DMS153 treated with DMSO at 0.1 percent for 48 hours (cell line): ENCODE measurements at regions not wholly inside any gene's neighbourhood (a gene's known extent, or its start where the extent isn't known, plus 50 kb on each side); places are given as distances from the start of the nearest gene placed in this dataset.
"Not testable (repeated sequence)": the region's sequence is repeated elsewhere in the genome, so short reads cannot be mapped to it uniquely, and the experiment has no call there.

Source experiments
- DNase-seq: peaks from one replicate; lab custom pipeline; 2025; ENCODE audit not compliant: unreplicated experiment; lab: John Stamatoyannopoulos, UW

- DNase-seq, result no peak
Observed at GRCh38 chr7:68756986-68757495, 841.2 kb upstream of the AUTS2 start.

GRCh38 chr7:68760556-68760955 is 837.7 kb upstream of the AUTS2 start:
- no peak for DNase-seq

GRCh38 chr7:68767462-68767861 is 830.8 kb upstream of the AUTS2 start:
- DNase-seq, result no peak

DNA sequence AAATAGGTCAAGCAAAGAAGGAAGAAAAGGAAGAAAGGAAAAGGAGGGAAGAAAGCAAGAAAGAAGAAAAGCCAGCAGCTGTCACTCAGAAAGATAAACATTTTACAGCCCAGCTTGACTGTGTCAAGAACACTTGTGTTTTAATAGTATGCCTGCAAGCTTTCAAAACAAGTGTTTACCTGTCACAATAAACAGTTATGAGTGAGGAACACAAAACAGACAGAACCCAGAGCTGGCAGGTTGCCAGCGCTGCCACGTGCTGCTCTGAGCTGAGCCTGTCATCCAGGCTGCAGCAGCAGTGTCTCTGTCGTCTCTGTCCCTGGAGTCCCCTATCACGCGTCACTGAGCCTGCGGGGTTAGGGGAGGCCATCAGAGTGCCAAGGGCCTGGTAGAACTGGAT is 827.6 kb upstream of the AUTS2 start:
- peak; percentile 69 for DNase-seq

DNA sequence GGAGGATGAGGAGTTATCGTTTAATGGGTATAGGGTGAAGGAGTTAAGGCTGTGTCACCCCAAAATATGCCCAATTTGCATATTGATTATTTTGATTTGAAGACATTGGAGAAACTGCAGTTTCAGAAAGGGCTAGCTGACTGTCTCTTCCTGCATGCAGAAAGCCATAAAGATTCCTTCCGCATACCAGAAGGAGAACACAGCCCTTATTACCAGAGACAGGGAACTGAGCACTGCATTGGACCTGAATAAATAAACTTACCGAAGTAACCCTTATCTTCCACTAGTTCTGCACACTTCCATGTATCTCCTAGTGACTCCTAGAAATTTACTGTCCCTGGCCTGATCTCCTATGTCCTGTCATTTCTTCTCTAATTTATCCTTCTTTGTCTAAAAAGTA is 821.9 kb upstream of the AUTS2 start:
- DNase-seq, result no peak

- no peak for DNase-seq
Observed at GRCh38 chr7:68783684-68784083, 814.6 kb upstream of the AUTS2 start.

DNA sequence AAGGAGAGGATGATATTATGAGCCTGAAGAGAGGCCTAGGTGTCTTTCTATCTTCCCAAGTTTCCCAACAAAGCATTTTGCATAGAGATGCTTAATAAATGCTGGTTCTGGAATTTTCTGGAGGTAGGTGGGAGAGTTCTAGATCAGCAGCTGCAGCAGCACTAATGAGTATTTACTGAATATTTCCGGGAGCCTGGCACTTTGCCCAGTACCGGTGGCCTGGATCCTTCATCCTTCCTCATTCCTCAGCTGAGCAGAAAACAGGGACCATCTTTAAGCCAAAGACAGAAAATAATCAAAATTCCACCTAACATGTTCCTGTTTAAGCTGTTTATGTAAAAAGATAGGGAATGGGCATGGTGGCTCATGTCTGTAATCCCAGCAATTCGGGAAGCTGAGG is 813.2 kb upstream of the AUTS2 start:
- no peak for DNase-seq

- DNase-seq, result peak; percentile 56
Observed at GRCh38 chr7:68787566-68787965, 810.7 kb upstream of the AUTS2 start.

GRCh38 chr7:68788529-68788928 is 809.7 kb upstream of the AUTS2 start:
- not testable (repeated sequence) for DNase-seq

GRCh38 chr7:68789597-68789996 is 808.7 kb upstream of the AUTS2 start:
- DNase-seq, result peak; percentile 36

- no peak for DNase-seq
Observed at GRCh38 chr7:68792351-68792750, 805.9 kb upstream of the AUTS2 start.

DNA sequence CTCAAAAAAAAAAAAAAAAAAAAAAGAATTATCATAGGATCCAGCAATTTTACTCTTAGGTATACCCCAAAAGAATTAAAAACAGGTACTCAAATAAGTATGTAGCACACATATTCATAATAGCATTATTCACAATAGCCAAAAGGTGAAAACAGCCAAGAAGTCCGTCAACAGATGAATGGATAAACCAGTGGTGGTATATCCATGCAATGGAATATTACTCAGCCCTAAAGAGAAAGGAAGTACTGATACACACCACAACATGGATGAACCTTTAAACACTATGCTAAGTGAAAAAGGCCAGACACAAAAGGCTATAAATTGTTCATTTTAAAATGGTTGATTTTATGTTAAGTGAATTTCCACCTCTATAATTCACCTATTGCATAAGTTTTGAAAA is 804.8 kb upstream of the AUTS2 start:
- no peak for DNase-seq

GRCh38 chr7:68800316-68800715 is 798.0 kb upstream of the AUTS2 start:
- DNase-seq, result no peak

- DNase-seq, result no peak
Observed at GRCh38 chr7:68805159-68805558, 793.1 kb upstream of the AUTS2 start.

DNA sequence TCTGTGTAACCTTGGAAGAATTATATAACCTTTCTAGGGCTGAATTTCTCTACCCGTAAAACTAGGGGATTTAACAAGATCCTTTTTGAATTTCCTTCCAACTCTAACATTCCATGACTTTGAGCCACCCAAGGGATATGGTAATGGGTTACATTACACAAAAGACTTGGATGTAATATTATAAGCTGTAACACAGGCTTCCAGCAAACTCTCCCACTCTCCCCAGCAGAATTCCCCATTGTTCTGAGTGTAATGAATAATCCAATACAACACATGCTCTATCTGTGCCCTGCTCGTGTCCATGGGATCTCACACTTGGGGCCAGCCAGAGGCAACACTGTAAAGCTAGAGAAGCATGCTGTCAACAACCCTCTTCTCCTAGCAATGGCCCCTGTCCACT is 790.6 kb upstream of the AUTS2 start:
- DNase-seq, result no peak

GRCh38 chr7:68813551-68814080 is 784.7 kb upstream of the AUTS2 start:
- DNase-seq, result peak; percentile 95

DNA sequence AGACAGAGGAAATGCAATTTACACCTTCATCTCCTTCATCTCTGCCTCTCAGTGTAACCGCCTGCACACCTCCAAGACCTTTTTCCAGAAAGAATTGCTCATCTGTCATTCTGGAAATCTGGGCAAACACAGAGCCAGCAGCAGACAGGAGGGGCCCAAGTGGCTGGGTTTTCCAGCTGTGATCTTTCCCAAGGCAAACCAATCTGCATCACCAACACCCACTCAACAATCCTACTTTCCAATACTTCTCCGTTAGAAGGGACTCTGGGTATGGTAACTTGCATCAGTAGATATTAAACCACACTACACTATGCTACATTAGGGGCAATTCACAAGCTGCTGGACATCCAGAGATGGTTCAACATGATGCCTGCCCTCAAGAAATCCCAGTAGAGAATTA is 781.8 kb upstream of the AUTS2 start:
- no peak for DNase-seq

- no peak for DNase-seq
Observed at GRCh38 chr7:68820321-68820720, 778.0 kb upstream of the AUTS2 start.

- no peak for DNase-seq
Observed at GRCh38 chr7:68821846-68822245, 776.4 kb upstream of the AUTS2 start.

GRCh38 chr7:68823996-68824780 is 774.1 kb upstream of the AUTS2 start:
- no peak for DNase-seq

GRCh38 chr7:68828575-68828974 is 769.7 kb upstream of the AUTS2 start:
- no peak for DNase-seq

DNA sequence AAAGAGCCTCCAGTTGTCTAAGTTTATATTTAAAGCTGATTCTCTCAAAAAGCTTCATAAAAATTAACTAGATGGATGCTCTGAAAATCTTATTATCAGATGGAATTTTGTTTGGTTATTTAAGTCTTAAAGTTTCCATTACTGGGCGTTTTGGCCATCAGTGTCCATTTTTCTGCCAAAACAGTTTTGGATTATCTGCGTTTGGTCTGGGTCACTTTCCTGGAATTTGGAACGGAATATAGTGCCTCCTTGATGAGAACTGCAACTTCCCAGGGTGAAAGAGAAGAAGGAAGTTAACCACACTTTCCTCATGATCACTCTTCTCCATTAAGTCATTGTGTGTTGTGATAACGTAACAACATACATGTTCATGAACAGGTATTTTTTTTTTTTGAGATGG is 764.9 kb upstream of the AUTS2 start:
- DNase-seq, result no peak

DNA sequence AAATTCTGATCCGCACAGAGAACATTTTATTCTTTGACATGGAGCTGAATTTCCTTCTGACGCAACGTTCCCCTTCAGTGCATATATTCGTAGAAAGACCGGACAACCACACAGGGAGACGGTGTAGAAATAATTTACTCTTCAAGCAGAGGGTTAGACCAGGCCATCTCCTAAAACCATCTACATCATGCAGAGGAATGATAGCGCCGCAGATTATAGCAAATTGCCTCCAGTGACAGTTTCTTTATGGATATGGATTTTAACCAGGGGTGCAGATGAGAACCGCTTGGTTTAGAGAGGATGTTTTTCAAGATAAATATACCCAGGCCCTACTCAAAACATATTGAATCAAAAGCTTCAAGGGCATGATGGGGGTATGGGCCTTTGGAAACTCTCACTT is 759.3 kb upstream of the AUTS2 start:
- no peak for DNase-seq
